Tibial nerve (tissue), 4 donors: ENCODE measurements at regions not wholly inside any gene's neighbourhood (a gene's known extent, or its start where the extent isn't known, plus 50 kb on each side); places are given as distances from the start of the nearest gene placed in this dataset.

Experiments used
- DNase-seq, 2 donors: peaks; one replicate each; pipeline ENCODE4 v3.0.0-alpha.2; 2019; ENCODE audit warnings: low spot score in 2 of 2
- H3K27ac ChIP-seq, 4 donors: fragments of 200-600 bp; sonication (generic) in 3 of 4; one replicate each; pipeline ENCODE4 v1.5.1; 2017 to 2019; ENCODE audit warnings: mild to moderate bottlenecking in 1 of 4
- H3K27me3 ChIP-seq, 2 donors: fragments of 200-600 bp; sonication (generic) in 1 of 2; one replicate each; pipeline versions ENCODE4 v1.5.1 to v1.6.0; 2017 to 2019
- H3K36me3 ChIP-seq, 3 donors: fragments of 200-600 bp; sonication (generic); one replicate each; pipeline ENCODE4 v1.5.1; 2018 to 2019
- H3K4me1 ChIP-seq, 4 donors: fragments of 200-600 bp; sonication (generic) in 3 of 4; one replicate each; pipeline ENCODE4 v1.5.1; 2017 to 2019
- H3K4me3 ChIP-seq, 4 donors: fragments of 200-600 bp; sonication (generic) in 3 of 4; one replicate each; pipeline ENCODE4 v1.5.1; 2017 to 2019; ENCODE audit warnings: mild to moderate bottlenecking in 1 of 4, moderate library complexity in 1 of 4
- H3K9me3 ChIP-seq, 4 donors: fragments of 200-600 bp; sonication (generic) in 3 of 4; one replicate each; pipeline ENCODE4 v1.5.1; 2017 to 2019
- CTCF ChIP-seq, 5 experiments: fragments of 200-600 bp in 3 of 5; fragments of 450-650 bp in 2 of 5; sonication (generic) in 3 of 5; IDR thresholded peaks; one replicate each; pipeline ENCODE4 v1.5.1; 2016 to 2019; ENCODE audit warnings: antibody characterized with exemption in 5 of 5, mild to moderate bottlenecking in 3 of 5, moderate library complexity in 2 of 5
- EP300 ChIP-seq, 2 donors: sonication (generic); formaldehyde crosslinking; IDR thresholded peaks; one replicate each; pipeline ENCODE4 v1.6.1; 2017; ENCODE audit warnings: antibody characterized with exemption in 2 of 2, mild to moderate bottlenecking in 1 of 2
- POLR2A ChIP-seq, 2 donors: fragments of 450-650 bp; IDR thresholded peaks; one replicate each; pipeline ENCODE4 v1.6.1; 2017; ENCODE audit warnings: antibody characterized with exemption in 2 of 2, mild to moderate bottlenecking in 2 of 2, moderate library complexity in 2 of 2
- WGBS, 2 donors: methylation state at CpG; one replicate each; pipeline ENCODE4 v1.1.5; 2018; 5-methylcytosine and 5-hydroxymethylcytosine counted together

DNA sequence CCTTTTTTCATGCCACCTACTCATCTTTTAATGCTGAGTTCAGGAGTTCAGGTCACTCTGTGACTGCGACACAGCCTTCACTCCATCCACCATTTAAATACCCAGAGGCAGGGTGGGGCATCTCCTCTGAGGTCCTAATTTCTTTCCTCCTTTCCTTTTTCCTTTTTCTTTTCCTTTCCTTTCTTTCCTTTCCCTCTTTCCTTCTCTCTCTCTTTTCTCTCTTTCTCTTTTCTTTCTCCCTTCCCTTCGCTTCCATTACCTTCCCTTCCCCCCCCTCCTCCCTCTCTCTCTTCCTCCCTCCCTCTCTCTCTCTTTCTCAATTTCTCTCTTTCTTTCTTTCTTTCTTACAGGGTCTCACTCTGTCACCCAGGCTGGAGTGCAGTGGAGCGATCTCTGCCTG, 145.9 kb upstream of the SVIL start:
- Histone ChIP-seq H3K4me3 (no peak overlapping the region), H3K27me3 (no peaks in the 10 kb centered on the region), H3K4me1 (peaks cover 0 to 5% (median 0%) of the 10 kb centered on the region in 4 donors), H3K9me3 (no peaks in the 10 kb centered on the region), H3K27ac (no peak overlapping the region), H3K36me3 (no peaks in the 10 kb centered on the region)
- 78 to 91% methylated on average over 3 of the region's 3 CpGs for WGBS, 2 donors
- DNase-seq = no peak
- no peak for TF ChIP-seq POLR2A (IDR thresholded peaks at IDR 0.05)
- no peak for TF ChIP-seq EP300 (IDR thresholded peaks at IDR 0.05)
- no peak for TF ChIP-seq CTCF (IDR thresholded peaks at IDR 0.05)

DNA sequence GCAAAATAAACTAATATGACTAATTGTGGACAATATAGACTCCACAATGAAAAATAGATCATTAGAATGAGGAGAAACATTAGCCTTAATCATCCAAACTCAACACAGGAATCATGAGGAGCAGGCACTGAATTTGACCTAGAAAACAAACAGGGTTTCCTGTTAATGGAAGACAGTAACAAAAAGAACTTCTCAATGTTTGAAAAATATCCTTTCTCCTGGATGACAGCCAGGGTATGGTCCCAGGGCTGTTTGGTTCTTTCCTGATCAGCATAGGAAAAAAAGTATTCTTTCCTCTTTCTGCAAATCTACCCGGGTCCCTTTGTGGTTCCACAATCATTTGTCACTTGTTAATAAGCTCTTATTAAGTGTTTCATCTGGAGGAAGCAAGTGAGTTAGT, 145.3 kb upstream of the SVIL start:
- DNase-seq = no peak
- TF ChIP-seq POLR2A (IDR thresholded peaks at IDR 0.05) (no peak), CTCF (IDR thresholded peaks at IDR 0.05) (no peak), EP300 (IDR thresholded peaks at IDR 0.05) (no peak)
- Histone ChIP-seq H3K4me3 (no peak overlapping the region), H3K27me3 (no peaks in the 10 kb centered on the region), H3K36me3 (no peaks in the 10 kb centered on the region), H3K4me1 (peaks cover 0 to 5% (median 0%) of the 10 kb centered on the region in 4 donors), H3K27ac (no peak overlapping the region), H3K9me3 (no peaks in the 10 kb centered on the region)
- 35 to 36% methylated on average over 1 of the region's 1 CpG for WGBS, 2 donors

- H3K9me3 ChIP-seq = peaks cover 0 to 5% (median 0%) of the 10 kb centered on the region in 4 donors
- H3K4me1 ChIP-seq = no peaks in the 10 kb centered on the region
- 69 to 75% methylated on average over 2 of the region's 2 CpGs for WGBS, 2 donors
- H3K4me3 ChIP-seq = no peak overlapping the region
- DNase-seq = no peak
- no peak overlapping the region for H3K27ac ChIP-seq
- no peaks in the 10 kb centered on the region for H3K36me3 ChIP-seq
- H3K27me3 ChIP-seq = no peaks in the 10 kb centered on the region
- no peak for TF ChIP-seq POLR2A (IDR thresholded peaks at IDR 0.05)
Measured at GRCh38 chr10:29776246-29776645, 141.5 kb upstream of the SVIL start.

GRCh38 chr10:29774475-29774874, 139.7 kb upstream of the SVIL start:
- no peak overlapping the region for H3K27ac ChIP-seq
- no peak for DNase-seq
- no peaks in the 10 kb centered on the region for H3K36me3 ChIP-seq
- H3K4me3 ChIP-seq = no peak overlapping the region
- H3K9me3 ChIP-seq = peaks cover 0 to 5% (median 0%) of the 10 kb centered on the region in 4 donors
- no peaks in the 10 kb centered on the region for H3K4me1 ChIP-seq
- no peak for TF ChIP-seq EP300 (IDR thresholded peaks at IDR 0.05)
- no peak for TF ChIP-seq POLR2A (IDR thresholded peaks at IDR 0.05)
- TF ChIP-seq CTCF (IDR thresholded peaks at IDR 0.05) = no peak
- WGBS, 2 donors = 86 to 87% methylated on average over 2 of the region's 2 CpGs
- H3K27me3 ChIP-seq = no peaks in the 10 kb centered on the region

DNA sequence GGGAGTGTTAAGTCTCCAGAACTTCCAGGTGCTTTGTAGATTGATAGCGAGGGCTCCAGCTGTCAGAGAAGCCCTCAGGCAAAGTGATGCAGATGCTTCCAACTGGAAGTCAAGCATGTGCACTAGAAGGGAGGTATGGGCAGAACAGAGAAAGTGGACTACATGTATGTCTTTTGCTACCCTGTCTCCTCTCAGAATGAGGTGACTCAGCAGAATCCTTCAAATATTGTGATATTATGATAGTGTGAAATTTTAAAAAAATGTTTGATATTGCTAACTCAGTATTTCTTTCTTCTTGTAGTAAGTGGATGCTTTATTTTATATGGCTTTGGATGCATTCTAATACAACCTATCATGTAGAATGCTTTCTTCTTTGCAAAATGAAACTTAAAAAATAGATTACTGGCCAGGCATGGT, 138.9 kb upstream of the SVIL start:
- 86 to 95% methylated on average over 1 of the region's 1 CpG for WGBS, 2 donors
- DNase-seq = no peak
- no peaks in the 10 kb centered on the region for H3K4me1 ChIP-seq
- peaks cover 0 to 5% (median 0%) of the 10 kb centered on the region in 4 donors for H3K9me3 ChIP-seq
- TF ChIP-seq CTCF (IDR thresholded peaks at IDR 0.05) = no peak
- no peak for TF ChIP-seq POLR2A (IDR thresholded peaks at IDR 0.05)
- TF ChIP-seq EP300 (IDR thresholded peaks at IDR 0.05) = no peak
- no peaks in the 10 kb centered on the region for H3K36me3 ChIP-seq
- no peaks in the 10 kb centered on the region for H3K27me3 ChIP-seq
- H3K4me3 ChIP-seq = no peak overlapping the region
- no peak overlapping the region for H3K27ac ChIP-seq

DNA sequence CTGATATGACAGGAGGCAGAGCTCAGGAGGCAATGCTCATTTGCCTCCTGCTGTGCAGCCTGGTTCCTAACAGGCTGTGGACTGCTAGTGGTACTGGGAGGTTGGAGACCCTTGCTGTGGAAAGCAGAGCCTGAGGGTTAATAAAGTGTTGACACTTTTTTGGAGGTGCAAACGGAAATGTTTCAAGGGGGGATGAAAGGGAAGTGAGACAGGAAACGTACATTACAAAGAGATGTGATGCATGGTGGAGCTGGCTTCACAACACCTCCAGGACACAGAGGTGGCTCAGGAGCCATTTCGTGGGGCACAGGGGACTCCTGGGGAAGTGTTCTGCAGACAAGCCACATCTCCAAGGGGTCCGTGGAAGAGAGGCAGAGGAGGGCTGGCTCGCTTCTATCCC, 137.6 kb upstream of the SVIL start:
- TF ChIP-seq EP300 (IDR thresholded peaks at IDR 0.05) (no peak), POLR2A (IDR thresholded peaks at IDR 0.05) (no peak), CTCF (IDR thresholded peaks at IDR 0.05) (no peak)
- 67 to 77% methylated on average over 5 of the region's 5 CpGs for WGBS, 2 donors
- no peak overlapping the region for H3K27ac ChIP-seq

More for the DNA sequence above, 137.6 kb upstream of the SVIL start:
- Histone ChIP-seq H3K27me3 (no peaks in the 10 kb centered on the region), H3K9me3 (peaks cover 0 to 5% (median 0%) of the 10 kb centered on the region in 4 donors), H3K36me3 (no peaks in the 10 kb centered on the region), H3K4me1 (no peaks in the 10 kb centered on the region), H3K4me3 (no peak overlapping the region)
- no peak for DNase-seq
